ENCODE measurements at regions not wholly inside any gene's neighbourhood (a gene's known extent, or its start where the extent isn't known, plus 50 kb on each side); places are given as distances from the start of the nearest gene placed in this dataset.
A peak's percentile ranks its signal among the peaks of the same experiment; 100 is the strongest.

DNA sequence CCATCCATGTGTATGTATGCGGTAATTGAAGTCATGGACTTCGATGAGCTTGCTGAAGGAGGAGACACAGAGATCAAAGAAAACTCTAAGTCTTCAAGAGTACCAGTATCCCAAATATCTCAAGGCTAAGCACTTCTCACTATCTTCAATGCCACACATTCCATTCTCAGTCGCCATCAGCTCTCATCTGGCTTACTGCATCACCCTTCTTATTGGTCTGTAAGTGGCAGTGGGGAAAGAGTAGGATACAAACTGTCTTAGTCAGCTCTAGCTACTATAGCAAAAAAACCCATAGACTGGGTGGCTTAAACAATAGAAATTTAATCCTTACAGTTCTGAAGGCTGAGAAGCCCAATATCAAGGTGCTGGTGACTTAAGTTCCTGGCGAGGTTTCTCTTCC lies 218.7 kb downstream of the POSTN start:
- H3K79me1 ChIP-seq (replicated peaks; ENCODE audit: low read length, poor library complexity, severe bottlenecking) = no peaks in the 10 kb centered on the region
- H3K36me3 ChIP-seq (ENCODE audit: control insufficient read depth in 1 of 2, insufficient read depth in 2 of 2, low read depth in 1 of 2, low read length in 2 of 2) = no peaks in the 10 kb centered on the region
- no peak overlapping the region for H2AK5ac ChIP-seq (ENCODE audit: low read length, severe bottlenecking)
- H3K9me3 ChIP-seq (ENCODE audit: control insufficient read depth, low read length) = no peaks in the 10 kb centered on the region
- WGBS = 85% methylated on average over 3 of the region's 4 CpGs
- no peak overlapping the region for H3K18ac ChIP-seq (ENCODE audit: low read depth in 1 of 2, low read length in 2 of 2)
- H2BK15ac ChIP-seq (ENCODE audit: low read depth, poor library complexity, severe bottlenecking) = no peak overlapping the region
- H3K23ac ChIP-seq (ENCODE audit: low read length in 2 of 2) = no peak overlapping the region
- no peak overlapping the region for H3K4me3 ChIP-seq (ENCODE audit: insufficient read depth in 1 of 2, low read depth in 1 of 2, low read length in 2 of 2)
- no peaks in the 10 kb centered on the region for H3K27me3 ChIP-seq (ENCODE audit: control insufficient read depth in 1 of 2, insufficient read depth in 1 of 2, low read length in 2 of 2)
- no peak overlapping the region for H3K4me2 ChIP-seq (ENCODE audit: low read length, poor library complexity, severe bottlenecking)
- no peak overlapping the region for H2BK12ac ChIP-seq (ENCODE audit: low read length in 2 of 2)
- H4K8ac ChIP-seq (ENCODE audit: low read length) = no peak overlapping the region
- no peak overlapping the region for H3K4ac ChIP-seq (ENCODE audit: low read depth in 1 of 2, low read length in 2 of 2)
- no peak overlapping the region for H2BK5ac ChIP-seq (ENCODE audit: low read depth, low read length, poor library complexity, severe bottlenecking)
- no peak overlapping the region for H3K9ac ChIP-seq (ENCODE audit: low read length)
- H2BK120ac ChIP-seq (ENCODE audit: low read depth, low read length) = no peak overlapping the region
- H3K27ac ChIP-seq (ENCODE audit: low read length, poor library complexity, severe bottlenecking) = no peak overlapping the region
- H4K91ac ChIP-seq (ENCODE audit: low read length) = no peak overlapping the region
- H2AFZ ChIP-seq (ENCODE audit: low read depth, low read length) = no peak overlapping the region
- H3K4me1 ChIP-seq (ENCODE audit: control insufficient read depth, insufficient read depth, low read depth, low read length) = no peaks in the 10 kb centered on the region
- no peak for DNase-seq
- H3K14ac ChIP-seq (ENCODE audit: low read length in 2 of 2) = no peak overlapping the region

DNA sequence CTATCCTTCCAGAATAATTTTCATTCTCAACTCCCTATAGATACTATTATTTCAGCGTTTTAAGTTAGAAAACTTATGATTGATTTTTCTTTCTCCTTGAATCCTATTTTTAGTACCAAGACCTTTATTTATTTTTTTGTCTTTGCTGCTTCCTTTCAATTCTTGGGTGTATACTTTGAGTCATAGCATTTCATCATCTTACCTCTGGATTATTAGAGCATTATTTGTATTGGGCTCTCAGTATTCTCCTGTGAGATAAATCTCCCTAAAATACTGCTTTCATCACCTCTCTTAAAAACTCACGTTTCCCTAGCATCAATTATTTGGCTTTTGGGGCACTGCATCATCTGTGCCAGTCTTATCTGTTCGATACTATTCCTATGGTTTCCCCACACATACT lies 222.8 kb downstream of the POSTN start:
- Histone ChIP-seq H2BK12ac (ENCODE audit: low read length in 2 of 2) (no peak overlapping the region), H4K8ac (ENCODE audit: low read length) (no peak overlapping the region), H4K91ac (ENCODE audit: low read length) (no peak overlapping the region), H3K14ac (ENCODE audit: low read length in 2 of 2) (no peak overlapping the region), H2AFZ (ENCODE audit: low read depth, low read length) (no peak overlapping the region), H3K79me1 (replicated peaks; ENCODE audit: low read length, poor library complexity, severe bottlenecking) (no peaks in the 10 kb centered on the region), H3K23ac (ENCODE audit: low read length in 2 of 2) (no peak overlapping the region), H2AK5ac (ENCODE audit: low read length, severe bottlenecking) (no peak overlapping the region), H2BK15ac (ENCODE audit: low read depth, poor library complexity, severe bottlenecking) (no peak overlapping the region), H3K18ac (ENCODE audit: low read depth in 1 of 2, low read length in 2 of 2) (no peak overlapping the region), H3K4ac (ENCODE audit: low read depth in 1 of 2, low read length in 2 of 2) (no peak overlapping the region), H3K4me3 (ENCODE audit: insufficient read depth in 1 of 2, low read depth in 1 of 2, low read length in 2 of 2) (no peak overlapping the region), H3K27me3 (ENCODE audit: control insufficient read depth in 1 of 2, insufficient read depth in 1 of 2, low read length in 2 of 2) (no peaks in the 10 kb centered on the region), H2BK120ac (ENCODE audit: low read depth, low read length) (no peak overlapping the region), H3K4me2 (ENCODE audit: low read length, poor library complexity, severe bottlenecking) (no peak overlapping the region), H3K4me1 (ENCODE audit: control insufficient read depth, insufficient read depth, low read depth, low read length) (no peaks in the 10 kb centered on the region), H3K36me3 (ENCODE audit: control insufficient read depth in 1 of 2, insufficient read depth in 2 of 2, low read depth in 1 of 2, low read length in 2 of 2) (no peaks in the 10 kb centered on the region), H3K9me3 (ENCODE audit: control insufficient read depth, low read length) (no peaks in the 10 kb centered on the region), H3K27ac (ENCODE audit: low read length, poor library complexity, severe bottlenecking) (no peak overlapping the region), H3K9ac (ENCODE audit: low read length) (no peak overlapping the region), H2BK5ac (ENCODE audit: low read depth, low read length, poor library complexity, severe bottlenecking) (no peak overlapping the region)
- WGBS = 87% methylated on average over 2 of the region's 3 CpGs
- DNase-seq = no peak

DNA sequence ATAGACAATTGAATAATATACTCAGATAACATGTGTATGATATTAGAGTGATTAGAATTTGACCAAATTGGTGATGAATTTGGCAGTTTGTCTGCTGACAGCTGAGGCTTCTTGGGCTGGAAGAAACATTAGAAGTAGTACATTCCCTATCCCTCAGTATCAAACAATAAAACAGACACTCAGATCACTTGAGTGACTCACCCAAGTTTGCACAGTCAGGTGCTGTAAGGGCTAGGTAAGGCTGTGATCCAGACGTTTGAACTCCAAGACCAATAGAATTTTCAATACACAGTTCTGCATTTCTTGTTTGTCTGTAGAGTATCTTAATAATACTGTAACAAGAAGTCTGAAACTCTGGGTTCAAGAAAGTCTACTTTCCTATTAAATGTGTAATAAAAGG lies 223.5 kb downstream of the POSTN start:
- no CpG with 5 or more reads among the region's 1 CpG for WGBS
- no peaks in the 10 kb centered on the region for H3K79me1 ChIP-seq (replicated peaks; ENCODE audit: low read length, poor library complexity, severe bottlenecking)

DNA sequence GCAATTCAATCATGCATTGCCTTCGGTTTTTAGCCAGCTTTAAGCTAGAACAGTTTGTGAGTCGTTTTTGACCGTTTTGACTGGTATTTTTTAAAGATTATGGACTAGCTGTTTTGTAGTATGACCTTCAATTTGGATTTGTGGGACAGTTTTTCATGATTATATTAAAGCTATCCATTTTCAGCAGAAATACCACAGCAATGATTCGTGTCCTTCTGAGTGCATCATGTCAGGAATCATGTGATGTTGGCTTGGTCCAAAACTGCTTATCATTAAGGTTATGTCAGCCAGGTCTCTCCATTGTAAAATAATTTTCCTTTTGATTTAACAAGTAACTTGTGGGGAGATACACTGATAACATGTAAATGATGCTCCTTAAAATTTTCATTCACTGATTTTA lies 229.0 kb downstream of the POSTN start:
- no peak overlapping the region for H3K27ac ChIP-seq (ENCODE audit: low read length, poor library complexity, severe bottlenecking)
- H4K8ac ChIP-seq (ENCODE audit: low read length) = no peak overlapping the region
- no peak overlapping the region for H2BK12ac ChIP-seq (ENCODE audit: low read length in 2 of 2)
- no peak overlapping the region for H2BK5ac ChIP-seq (ENCODE audit: low read depth, low read length, poor library complexity, severe bottlenecking)
- no peak overlapping the region for H2BK15ac ChIP-seq (ENCODE audit: low read depth, poor library complexity, severe bottlenecking)
- no peak overlapping the region for H3K4me2 ChIP-seq (ENCODE audit: low read length, poor library complexity, severe bottlenecking)
- no peak overlapping the region for H3K23ac ChIP-seq (ENCODE audit: low read length in 2 of 2)
- peak overlapping the region; percentile 11 for H3K9ac ChIP-seq (ENCODE audit: low read length)
- no peak overlapping the region for H3K18ac ChIP-seq (ENCODE audit: low read depth in 1 of 2, low read length in 2 of 2)
- 50% methylated on average over 1 of the region's 4 CpGs for WGBS
- no peaks in the 10 kb centered on the region for H3K79me1 ChIP-seq (replicated peaks; ENCODE audit: low read length, poor library complexity, severe bottlenecking)
- peak; percentile 9 for DNase-seq
- H3K27me3 ChIP-seq (ENCODE audit: control insufficient read depth in 1 of 2, insufficient read depth in 1 of 2, low read length in 2 of 2) = no peaks in the 10 kb centered on the region
- no peak overlapping the region for H3K14ac ChIP-seq (ENCODE audit: low read length in 2 of 2)
- H3K9me3 ChIP-seq (ENCODE audit: control insufficient read depth, low read length) = no peaks in the 10 kb centered on the region
- no peak overlapping the region for H3K4ac ChIP-seq (ENCODE audit: low read depth in 1 of 2, low read length in 2 of 2)
- no peaks in the 10 kb centered on the region for H3K36me3 ChIP-seq (ENCODE audit: control insufficient read depth in 1 of 2, insufficient read depth in 2 of 2, low read depth in 1 of 2, low read length in 2 of 2)
- no peaks in the 10 kb centered on the region for H3K4me1 ChIP-seq (ENCODE audit: control insufficient read depth, insufficient read depth, low read depth, low read length)
- no peak overlapping the region for H2AFZ ChIP-seq (ENCODE audit: low read depth, low read length)
- H4K91ac ChIP-seq (ENCODE audit: low read length) = no peak overlapping the region
- H2AK5ac ChIP-seq (ENCODE audit: low read length, severe bottlenecking) = no peak overlapping the region
- H3K4me3 ChIP-seq (ENCODE audit: insufficient read depth in 1 of 2, low read depth in 1 of 2, low read length in 2 of 2) = no peak overlapping the region
- no peak overlapping the region for H2BK120ac ChIP-seq (ENCODE audit: low read depth, low read length)

More for the DNA sequence above, 223.5 kb downstream of the POSTN start:
- Histone ChIP-seq H3K9ac (ENCODE audit: low read length) (no peak overlapping the region), H2AFZ (ENCODE audit: low read depth, low read length) (no peak overlapping the region), H3K23ac (ENCODE audit: low read length in 2 of 2) (no peak overlapping the region), H3K4me3 (ENCODE audit: insufficient read depth in 1 of 2, low read depth in 1 of 2, low read length in 2 of 2) (no peak overlapping the region), H3K18ac (ENCODE audit: low read depth in 1 of 2, low read length in 2 of 2) (no peak overlapping the region), H3K9me3 (ENCODE audit: control insufficient read depth, low read length) (no peaks in the 10 kb centered on the region), H2BK12ac (ENCODE audit: low read length in 2 of 2) (no peak overlapping the region), H3K4me2 (ENCODE audit: low read length, poor library complexity, severe bottlenecking) (no peak overlapping the region), H2BK120ac (ENCODE audit: low read depth, low read length) (no peak overlapping the region), H3K36me3 (ENCODE audit: control insufficient read depth in 1 of 2, insufficient read depth in 2 of 2, low read depth in 1 of 2, low read length in 2 of 2) (no peaks in the 10 kb centered on the region), H3K4ac (ENCODE audit: low read depth in 1 of 2, low read length in 2 of 2) (no peak overlapping the region), H2AK5ac (ENCODE audit: low read length, severe bottlenecking) (no peak overlapping the region), H3K27me3 (ENCODE audit: control insufficient read depth in 1 of 2, insufficient read depth in 1 of 2, low read length in 2 of 2) (no peaks in the 10 kb centered on the region), H4K8ac (ENCODE audit: low read length) (no peak overlapping the region), H2BK5ac (ENCODE audit: low read depth, low read length, poor library complexity, severe bottlenecking) (no peak overlapping the region), H4K91ac (ENCODE audit: low read length) (no peak overlapping the region), H3K14ac (ENCODE audit: low read length in 2 of 2) (no peak overlapping the region), H3K4me1 (ENCODE audit: control insufficient read depth, insufficient read depth, low read depth, low read length) (no peaks in the 10 kb centered on the region), H3K27ac (ENCODE audit: low read length, poor library complexity, severe bottlenecking) (no peak overlapping the region), H2BK15ac (ENCODE audit: low read depth, poor library complexity, severe bottlenecking) (no peak overlapping the region)
- DNase-seq = no peak
